ENCODE measurements at regions not wholly inside any gene's neighbourhood (a gene's known extent, or its start where the extent isn't known, plus 50 kb on each side); places are given as distances from the start of the nearest gene placed in this dataset.

DNA sequence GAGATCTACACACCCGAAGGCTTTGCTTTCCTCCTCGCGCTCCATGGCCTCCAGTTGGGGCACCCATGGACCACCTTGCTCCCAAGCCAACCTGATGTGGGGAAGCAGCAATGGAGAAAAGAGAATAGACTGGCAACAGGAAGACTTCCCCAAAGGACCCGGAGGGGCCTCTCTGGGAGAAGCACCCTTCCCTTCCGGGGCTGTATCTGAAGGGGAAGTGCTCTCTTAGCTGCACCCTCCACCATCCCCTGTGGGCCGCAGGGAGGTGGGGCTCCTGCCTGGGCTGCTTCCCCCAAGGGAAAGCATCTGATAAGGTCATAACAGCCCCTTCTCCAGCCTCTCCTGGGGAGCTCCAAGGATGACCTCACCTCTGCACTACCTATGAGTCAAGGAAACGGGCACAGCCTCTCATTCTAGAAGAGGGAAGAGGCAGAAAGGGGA, 100.2 kb downstream of the RIPK4 start:
- Mint-ChIP-seq H3K4me1 (peaks cover 5% of the 10 kb centered on the region), H3K27ac (no peak overlapping the region), H3K4me3 (no peak overlapping the region), H3K27me3 (peaks cover 2% of the 10 kb centered on the region), H3K36me3 (ENCODE audit: low read depth) (no peaks in the 10 kb centered on the region), H3K9me3 (no peaks in the 10 kb centered on the region)
- intact Hi-C loops (cut with micrococcal nuclease) = no loop called here
- no peak for DNase-seq

DNA sequence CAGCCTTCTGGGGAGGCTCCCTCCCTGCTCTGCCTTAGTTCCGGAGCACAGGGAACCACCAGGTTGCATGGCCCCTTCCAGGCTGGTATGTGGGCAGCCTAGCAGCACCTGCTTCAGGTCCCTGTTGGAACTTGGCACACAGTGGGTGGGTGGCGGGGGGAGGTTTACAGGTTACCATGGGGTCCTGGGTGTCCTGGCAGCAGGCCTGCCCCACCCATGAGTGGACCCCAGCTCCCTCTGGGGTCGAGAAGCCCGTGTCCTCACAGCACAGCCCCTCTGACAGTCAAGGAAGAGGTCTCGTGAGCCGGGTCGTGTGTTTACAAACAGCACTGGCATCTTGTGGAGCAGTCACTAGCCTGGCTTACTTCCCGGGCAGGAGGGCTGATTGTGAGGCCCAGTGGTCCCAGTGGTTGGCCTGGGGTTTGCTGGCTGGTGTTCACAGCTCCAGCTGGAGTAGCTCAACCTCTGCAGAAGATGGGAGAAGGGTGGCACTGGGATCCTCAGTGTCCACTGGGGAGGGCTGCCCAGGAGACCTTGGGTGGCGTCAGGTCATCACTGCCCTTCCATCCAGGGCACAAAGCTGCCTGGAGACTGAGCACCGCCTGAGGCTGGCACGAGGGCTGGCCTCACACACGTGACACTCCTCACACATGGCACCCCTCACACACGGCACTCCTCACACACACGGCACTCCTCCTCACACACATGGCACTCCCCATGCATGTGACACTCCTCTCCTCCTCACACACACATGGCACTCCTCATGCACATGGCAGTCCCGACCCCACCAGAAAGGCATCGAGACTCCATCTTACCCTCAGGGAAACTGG, 100.9 kb downstream of the RIPK4 start:
- no peaks in the 10 kb centered on the region for H3K4me1 Mint-ChIP-seq
- no peak overlapping the region for H3K4me3 Mint-ChIP-seq
- H3K27ac Mint-ChIP-seq = no peak overlapping the region
- DNase-seq = no peak
- intact Hi-C loops (cut with micrococcal nuclease) = no loop called here
- no peaks in the 10 kb centered on the region for H3K9me3 Mint-ChIP-seq
- peaks cover 2% of the 10 kb centered on the region for H3K27me3 Mint-ChIP-seq
- no peaks in the 10 kb centered on the region for H3K36me3 Mint-ChIP-seq (ENCODE audit: low read depth)

- Mint-ChIP-seq H3K27me3 (peaks cover 2% of the 10 kb centered on the region), H3K9me3 (no peaks in the 10 kb centered on the region), H3K4me3 (no peak overlapping the region), H3K27ac (no peak overlapping the region), H3K4me1 (no peaks in the 10 kb centered on the region), H3K36me3 (ENCODE audit: low read depth) (no peaks in the 10 kb centered on the region)
- DNase-seq = no peak
- intact Hi-C loops (cut with micrococcal nuclease) = no loop called here
Observed at GRCh38 chr21:41664881-41665765, 101.7 kb downstream of the RIPK4 start.

DNA sequence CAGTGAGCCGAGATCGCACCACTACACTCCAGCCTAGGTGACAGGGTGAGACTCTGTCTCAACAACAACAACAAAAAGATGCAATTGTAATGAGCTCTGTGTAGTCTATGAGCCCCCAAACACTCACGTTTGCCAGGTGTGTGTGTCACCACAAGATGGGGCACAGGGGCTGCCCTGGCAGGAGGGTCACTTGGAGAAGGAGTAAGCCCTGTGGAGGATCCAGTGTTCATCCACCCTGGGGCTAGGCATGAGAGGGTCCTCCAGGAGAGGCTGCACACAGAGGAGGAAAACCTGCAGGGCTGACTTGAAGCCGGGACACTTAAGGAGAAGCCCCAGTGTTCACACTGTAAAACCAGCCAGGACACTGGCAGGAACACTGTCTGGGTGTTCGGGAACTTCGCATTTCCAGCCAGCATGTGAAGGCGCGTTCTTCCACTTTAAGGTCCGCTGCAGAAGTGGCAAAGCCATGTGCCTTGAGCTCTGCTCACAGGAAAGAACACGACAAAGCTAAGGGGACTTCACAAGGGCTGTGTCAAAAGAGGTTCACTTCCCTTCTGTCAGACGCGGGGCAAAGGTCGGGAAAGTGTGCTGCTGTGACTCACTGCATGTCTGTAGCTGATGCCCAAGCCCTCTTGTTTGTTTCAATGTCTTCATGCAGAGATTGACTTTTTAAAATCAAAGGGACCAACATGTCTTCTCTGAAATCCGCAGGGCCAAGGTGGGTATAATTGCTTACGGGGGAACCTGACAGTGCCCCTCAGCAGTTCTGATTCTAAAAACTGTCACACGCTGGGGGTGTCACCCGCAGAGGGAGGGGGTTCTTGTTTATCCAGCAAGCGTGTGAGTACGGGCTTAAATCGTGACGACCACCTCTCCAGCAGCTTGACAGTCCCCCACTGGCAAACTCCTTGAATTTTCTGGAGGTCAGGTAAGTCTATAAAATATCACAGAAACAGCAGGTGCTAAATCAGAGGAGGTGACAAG, 102.8 kb downstream of the RIPK4 start:
- no peak overlapping the region for H3K27ac Mint-ChIP-seq
- H3K9me3 Mint-ChIP-seq = no peaks in the 10 kb centered on the region
- no peaks in the 10 kb centered on the region for H3K4me1 Mint-ChIP-seq
- no peak for DNase-seq
- no peak overlapping the region for H3K4me3 Mint-ChIP-seq
- peaks cover 2% of the 10 kb centered on the region for H3K27me3 Mint-ChIP-seq
- no peaks in the 10 kb centered on the region for H3K36me3 Mint-ChIP-seq (ENCODE audit: low read depth)
- intact Hi-C loops (cut with micrococcal nuclease) = no loop called here

DNA sequence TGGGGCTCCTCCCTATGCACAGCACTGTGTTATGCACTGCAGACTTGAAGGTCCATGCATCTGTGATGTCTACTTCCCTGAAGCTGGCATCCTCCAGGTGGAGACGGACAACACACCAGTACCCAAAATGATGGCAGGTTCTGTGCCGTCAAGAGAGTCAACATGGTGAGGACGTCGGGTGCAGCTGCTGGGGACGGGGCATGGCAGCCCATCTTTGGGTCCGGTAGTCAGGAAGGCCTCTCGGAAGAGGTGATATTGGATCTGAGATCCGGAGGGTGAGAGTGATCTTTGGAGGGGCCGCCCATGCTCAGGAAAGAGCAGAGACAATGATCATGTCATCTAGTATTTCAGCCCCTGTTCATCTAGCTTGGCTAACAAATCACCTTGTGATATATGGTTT, 104.1 kb downstream of the RIPK4 start:
- Mint-ChIP-seq H3K4me3 (no peak overlapping the region), H3K27me3 (peaks cover 5% of the 10 kb centered on the region), H3K9me3 (no peaks in the 10 kb centered on the region), H3K36me3 (ENCODE audit: low read depth) (no peaks in the 10 kb centered on the region), H3K27ac (no peak overlapping the region), H3K4me1 (no peaks in the 10 kb centered on the region)
- DNase-seq = no peak
- intact Hi-C loops (cut with micrococcal nuclease) = no loop called here

DNA sequence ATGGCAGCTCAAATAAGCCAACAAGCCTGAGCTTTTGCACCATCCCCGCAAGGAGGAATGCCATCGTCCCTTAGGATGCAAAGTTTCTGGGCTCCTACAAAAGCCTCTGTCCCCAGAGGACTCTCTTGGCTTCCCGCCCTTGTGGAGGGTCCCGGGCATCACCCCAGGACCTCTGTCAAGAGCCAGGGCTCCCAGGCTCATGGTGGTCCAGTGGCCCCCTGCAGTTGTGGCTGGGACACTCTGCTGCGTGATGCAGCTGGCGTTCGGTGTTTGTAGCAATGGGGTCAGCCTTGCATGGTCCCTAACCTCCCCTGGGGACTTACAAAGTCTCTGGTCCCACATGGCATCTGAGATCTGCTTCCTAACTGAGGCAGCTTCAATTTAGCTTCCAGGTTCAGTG, 104.7 kb downstream of the RIPK4 start:
- Mint-ChIP-seq H3K27ac (no peak overlapping the region), H3K4me3 (no peak overlapping the region), H3K27me3 (peaks cover 5% of the 10 kb centered on the region), H3K36me3 (ENCODE audit: low read depth) (no peaks in the 10 kb centered on the region), H3K4me1 (no peaks in the 10 kb centered on the region), H3K9me3 (no peaks in the 10 kb centered on the region)
- no peak for DNase-seq
- intact Hi-C loops (cut with micrococcal nuclease) = no loop called here

- Mint-ChIP-seq H3K9me3 (no peaks in the 10 kb centered on the region), H3K27me3 (peaks cover 5% of the 10 kb centered on the region), H3K27ac (no peak overlapping the region), H3K4me3 (no peak overlapping the region), H3K4me1 (no peaks in the 10 kb centered on the region), H3K36me3 (ENCODE audit: low read depth) (no peaks in the 10 kb centered on the region)
- intact Hi-C loops (cut with micrococcal nuclease) = no loop called here
- DNase-seq = no peak
Observed at GRCh38 chr21:41660748-41661147, 106.1 kb downstream of the RIPK4 start.

GRCh38 chr21:41659791-41660560, 106.9 kb downstream of the RIPK4 start:
- intact Hi-C loops (cut with micrococcal nuclease) = no loop called here
- Mint-ChIP-seq H3K27me3 (peaks cover 5% of the 10 kb centered on the region), H3K4me1 (no peaks in the 10 kb centered on the region), H3K4me3 (no peak overlapping the region), H3K27ac (no peak overlapping the region), H3K9me3 (no peaks in the 10 kb centered on the region), H3K36me3 (ENCODE audit: low read depth) (no peaks in the 10 kb centered on the region)
- no peak for DNase-seq

DNA sequence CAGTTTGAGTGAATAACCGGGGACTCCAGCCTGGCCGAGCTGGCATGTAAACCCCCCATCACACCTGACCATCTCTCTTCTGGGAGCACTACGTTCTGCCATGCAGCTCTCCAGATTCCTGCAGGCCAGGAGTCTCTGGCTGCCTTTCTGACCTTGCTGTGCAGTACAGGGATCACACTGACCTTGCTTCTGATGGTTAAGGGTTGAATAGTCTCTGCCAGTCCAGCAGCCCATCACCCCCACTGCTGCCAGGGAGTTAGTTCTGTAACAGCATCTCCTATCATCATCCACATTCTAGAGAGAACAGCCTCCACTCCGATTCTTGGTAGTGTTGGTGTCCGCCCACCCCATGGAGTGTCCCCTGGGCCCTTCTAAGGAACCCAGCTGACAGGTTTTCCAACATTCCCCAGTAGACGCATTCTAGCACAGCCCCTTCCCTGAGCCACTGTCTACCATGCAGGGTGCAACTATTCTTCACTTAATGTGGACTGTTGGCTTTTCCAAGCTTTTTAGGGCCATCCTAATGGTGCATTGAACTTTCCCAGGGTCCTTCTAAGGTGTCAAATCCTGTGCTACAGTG, 109.8 kb downstream of the RIPK4 start:
- no peaks in the 10 kb centered on the region for H3K36me3 Mint-ChIP-seq (ENCODE audit: low read depth)
- no peak overlapping the region for H3K4me3 Mint-ChIP-seq
- no peak for DNase-seq
- H3K9me3 Mint-ChIP-seq = no peaks in the 10 kb centered on the region
- intact Hi-C loops (cut with micrococcal nuclease) = no loop called here
- H3K4me1 Mint-ChIP-seq = no peaks in the 10 kb centered on the region
- H3K27me3 Mint-ChIP-seq = peaks cover 2% of the 10 kb centered on the region
- no peak overlapping the region for H3K27ac Mint-ChIP-seq

DNA sequence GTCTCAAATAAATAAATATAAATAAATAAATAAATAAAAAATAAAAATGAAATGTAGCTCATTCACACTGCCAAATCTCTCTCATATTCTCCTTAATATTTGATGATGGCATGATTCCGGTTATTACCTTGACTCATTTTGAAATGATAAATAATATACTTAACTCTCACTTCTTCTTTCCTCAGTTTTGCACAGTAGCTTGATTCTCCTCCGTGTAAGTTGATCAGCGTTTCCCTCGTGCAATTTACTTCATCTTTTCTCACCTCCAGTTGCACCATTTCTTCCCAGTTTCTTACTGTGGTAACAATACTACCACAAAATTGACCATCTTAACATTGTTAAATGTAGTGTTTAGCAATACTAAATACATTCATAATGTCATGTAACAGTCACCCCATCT, 111.6 kb downstream of the RIPK4 start:
- no peak for DNase-seq
- intact Hi-C loops (cut with micrococcal nuclease) = no loop called here

DNA sequence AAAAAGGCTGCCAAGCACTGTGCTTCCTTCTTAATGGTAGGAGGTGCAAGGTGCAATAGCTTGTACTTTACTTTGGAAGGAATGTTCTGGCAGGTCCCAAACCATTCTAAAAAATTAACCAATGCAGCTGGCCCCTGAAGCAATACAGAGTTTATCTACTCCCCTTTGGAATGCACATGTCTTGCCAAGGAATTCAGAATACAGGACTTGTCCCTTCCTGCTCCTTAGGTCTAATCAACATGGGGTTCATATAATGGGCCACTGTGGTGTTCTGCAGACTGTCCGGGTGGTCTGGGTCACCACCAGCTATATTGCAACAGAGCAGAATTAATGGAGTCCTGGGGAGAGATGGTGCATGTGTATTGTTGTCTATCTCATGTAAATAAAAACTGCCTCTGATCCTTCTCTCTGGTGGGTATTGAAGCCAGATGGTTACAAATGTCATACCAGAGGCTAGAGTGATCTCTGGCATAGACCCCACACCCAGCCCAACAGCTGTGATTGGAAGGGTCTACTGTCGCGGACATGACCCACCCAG, 112.8 kb downstream of the RIPK4 start:
- no peak overlapping the region for H3K4me3 Mint-ChIP-seq

More for the DNA sequence above, 111.6 kb downstream of the RIPK4 start:
- no peak overlapping the region for H3K4me3 Mint-ChIP-seq
- H3K27ac Mint-ChIP-seq = no peak overlapping the region
- no peaks in the 10 kb centered on the region for H3K36me3 Mint-ChIP-seq (ENCODE audit: low read depth)
- peaks cover 2% of the 10 kb centered on the region for H3K27me3 Mint-ChIP-seq
- no peaks in the 10 kb centered on the region for H3K4me1 Mint-ChIP-seq
- no peaks in the 10 kb centered on the region for H3K9me3 Mint-ChIP-seq

DNA sequence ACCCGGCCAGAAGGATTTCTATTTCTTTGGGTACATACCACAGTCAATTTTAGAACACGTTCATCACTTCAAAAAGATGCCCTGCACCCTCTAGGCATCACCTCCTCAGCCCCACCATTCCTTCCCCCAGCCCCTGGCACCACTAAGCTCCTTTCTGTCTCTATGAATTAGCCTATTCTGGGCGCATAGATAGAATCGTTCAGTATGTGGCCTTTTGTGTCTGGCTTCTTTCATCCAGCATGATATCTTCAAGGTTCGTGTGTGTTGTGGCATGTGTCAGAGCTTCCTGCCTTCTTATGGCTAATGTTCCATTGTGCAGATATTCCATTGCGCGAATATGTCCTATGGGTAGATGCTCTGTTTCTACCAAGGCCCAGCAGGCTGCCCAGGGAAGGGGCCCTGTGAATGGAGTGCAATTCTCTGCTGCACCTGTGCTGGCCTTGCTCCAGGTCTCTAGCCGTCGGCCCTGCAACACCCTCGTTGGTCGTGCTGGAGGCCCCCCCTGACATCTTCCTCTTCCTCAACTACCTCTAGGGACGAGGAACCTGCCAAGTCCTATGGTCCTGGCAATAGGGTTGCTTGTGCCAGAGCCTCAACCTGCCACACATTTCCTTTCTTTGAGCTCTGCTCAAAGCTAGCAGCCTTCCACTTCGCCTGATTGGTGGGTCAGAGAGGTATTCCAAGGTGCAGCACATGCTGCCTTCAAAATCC, 113.5 kb downstream of the RIPK4 start:
- Mint-ChIP-seq H3K9me3 (no peaks in the 10 kb centered on the region), H3K4me1 (no peaks in the 10 kb centered on the region), H3K27me3 (no peaks in the 10 kb centered on the region), H3K27ac (no peak overlapping the region), H3K36me3 (ENCODE audit: low read depth) (no peaks in the 10 kb centered on the region), H3K4me3 (no peak overlapping the region)
- DNase-seq = no peak
- intact Hi-C loops (cut with micrococcal nuclease) = no loop called here

More for the DNA sequence above, 112.8 kb downstream of the RIPK4 start:
- Mint-ChIP-seq H3K27ac (no peak overlapping the region), H3K27me3 (peaks cover 2% of the 10 kb centered on the region), H3K36me3 (ENCODE audit: low read depth) (no peaks in the 10 kb centered on the region), H3K4me1 (no peaks in the 10 kb centered on the region), H3K9me3 (no peaks in the 10 kb centered on the region)
- no peak for DNase-seq
- intact Hi-C loops (cut with micrococcal nuclease) = no loop called here

All from activated CD4-positive, alpha-beta T cell treated with anti-CD3 and anti-CD28 coated beads, Interleukin-2, amount 10 ng/mL, durations not matched to agents 24 days and 14 days (primary cell).